ENCODE measurements at regions not wholly inside any gene's neighbourhood (a gene's known extent, or its start where the extent isn't known, plus 50 kb on each side); places are given as distances from the start of the nearest gene placed in this dataset.
"Not testable (repeated sequence)": the region's sequence is repeated elsewhere in the genome, so short reads cannot be mapped to it uniquely, and the experiment has no call there.

GRCh38 chr3:177358977-177359592 is 161.8 kb upstream of the TBL1XR1 start:
- peak; percentile 76 for DNase-seq

GRCh38 chr3:177359593-177360357 is 162.5 kb upstream of the TBL1XR1 start:
- DNase-seq, result peak; percentile 100

- peak; percentile 46 for DNase-seq
Observed at GRCh38 chr3:177361081-177361938, 164.0 kb upstream of the TBL1XR1 start.

- peak; percentile 33 for DNase-seq
Observed at GRCh38 chr3:177362626-177363025, 165.3 kb upstream of the TBL1XR1 start.

GRCh38 chr3:177364236-177364635 is 167.0 kb upstream of the TBL1XR1 start:
- no peak for DNase-seq

GRCh38 chr3:177365294-177365693 is 168.0 kb upstream of the TBL1XR1 start:
- DNase-seq, result not testable (repeated sequence)

GRCh38 chr3:177367788-177368187 is 170.5 kb upstream of the TBL1XR1 start:
- no peak for DNase-seq

- no peak for DNase-seq
Observed at GRCh38 chr3:177370246-177370822, 173.1 kb upstream of the TBL1XR1 start.

GRCh38 chr3:177371146-177371545 is 173.9 kb upstream of the TBL1XR1 start:
- no peak for DNase-seq

- peak; percentile 24 for DNase-seq
Observed at GRCh38 chr3:177371888-177372287, 174.6 kb upstream of the TBL1XR1 start.

- DNase-seq, result no peak
Observed at GRCh38 chr3:177374323-177374722, 177.0 kb upstream of the TBL1XR1 start.

- DNase-seq, result no peak
Observed at GRCh38 chr3:177375316-177375715, 178.0 kb upstream of the TBL1XR1 start.

GRCh38 chr3:177377166-177377565 is 179.9 kb upstream of the TBL1XR1 start:
- DNase-seq, result no peak

GRCh38 chr3:177378168-177378567 is 180.9 kb upstream of the TBL1XR1 start:
- DNase-seq, result no peak

GRCh38 chr3:177379045-177379444 is 181.8 kb upstream of the TBL1XR1 start:
- no peak for DNase-seq

- DNase-seq, result no peak
Observed at GRCh38 chr3:177381070-177381469, 183.8 kb upstream of the TBL1XR1 start.

- no peak for DNase-seq
Observed at GRCh38 chr3:177382944-177383343, 185.7 kb upstream of the TBL1XR1 start.

GRCh38 chr3:177385186-177385585 is 187.9 kb upstream of the TBL1XR1 start:
- DNase-seq, result no peak

GRCh38 chr3:177385831-177386301 is 188.6 kb upstream of the TBL1XR1 start:
- no peak for DNase-seq

- no peak for DNase-seq
Observed at GRCh38 chr3:177388209-177388608, 190.9 kb upstream of the TBL1XR1 start.

- DNase-seq, result not testable (repeated sequence)
Observed at GRCh38 chr3:177394231-177395024, 197.1 kb upstream of the TBL1XR1 start.

- no peak for DNase-seq
Observed at GRCh38 chr3:177396733-177397132, 199.5 kb upstream of the TBL1XR1 start.

All from NCI-H82 (cell line).